ENCODE measurements at regions not wholly inside any gene's neighbourhood (a gene's known extent, or its start where the extent isn't known, plus 50 kb on each side); places are given as distances from the start of the nearest gene placed in this dataset.

GRCh38 chr1:216785221-216785620 is 62.0 kb upstream of the ESRRG start:
- no peak for TF ChIP-seq EP300 (IDR thresholded peaks at IDR 0.05; ENCODE audit: borderline replicate concordance)
- TF ChIP-seq NFIC (IDR thresholded peaks at IDR 0.05): no peak
- TF ChIP-seq REST (IDR thresholded peaks at IDR 0.05; ENCODE audit: low read depth): no peak
- no peak for TF ChIP-seq TEAD4 (IDR thresholded peaks at IDR 0.05)
- no peak for TF ChIP-seq RAD21 (IDR thresholded peaks at IDR 0.05; ENCODE audit: low read depth)
- no peak for TF ChIP-seq TAF1 (IDR thresholded peaks at IDR 0.05; ENCODE audit: low read depth)
- TF ChIP-seq MAX (IDR thresholded peaks at IDR 0.05): no peak
- TF ChIP-seq TCF12 (IDR thresholded peaks at IDR 0.05; ENCODE audit: low read depth): no peak
- TF ChIP-seq USF1 (IDR thresholded peaks at IDR 0.05): no peak
- TF ChIP-seq ZBTB7A (IDR thresholded peaks at IDR 0.05; ENCODE audit: low read depth): no peak
- TF ChIP-seq CREB1 (IDR thresholded peaks at IDR 0.05; ENCODE audit: low read depth): no peak
- TF ChIP-seq EGR1 (IDR thresholded peaks at IDR 0.05): no peak
- no peak for TF ChIP-seq CEBPB (IDR thresholded peaks at IDR 0.05)
- TF ChIP-seq YY1 (IDR thresholded peaks at IDR 0.05; ENCODE audit: low read depth): no peak
